ENCODE measurements at regions not wholly inside any gene's neighbourhood (a gene's known extent, or its start where the extent isn't known, plus 50 kb on each side); places are given as distances from the start of the nearest gene placed in this dataset.

DNA sequence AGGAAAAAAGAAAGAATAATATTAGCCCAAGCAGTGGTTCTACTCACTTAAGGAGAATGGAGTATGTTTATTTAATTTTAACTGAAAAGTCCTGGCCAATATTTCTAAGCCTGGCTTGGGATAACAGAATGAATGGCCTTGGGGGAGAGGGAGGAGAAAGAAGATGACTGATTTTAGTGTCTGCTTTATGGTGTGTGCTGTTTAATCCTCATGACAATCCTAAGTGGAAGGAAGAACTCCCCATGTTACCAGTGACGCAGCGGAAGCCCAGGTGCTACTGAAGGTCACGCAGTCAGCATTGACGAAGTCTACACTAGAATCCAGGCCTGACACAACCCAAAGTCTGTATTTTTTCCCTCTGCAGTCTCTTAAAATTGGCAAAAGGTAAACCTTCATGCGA is 50.5 kb downstream of the PALM2AKAP2 start:
- no peak for DNase-seq

DNA sequence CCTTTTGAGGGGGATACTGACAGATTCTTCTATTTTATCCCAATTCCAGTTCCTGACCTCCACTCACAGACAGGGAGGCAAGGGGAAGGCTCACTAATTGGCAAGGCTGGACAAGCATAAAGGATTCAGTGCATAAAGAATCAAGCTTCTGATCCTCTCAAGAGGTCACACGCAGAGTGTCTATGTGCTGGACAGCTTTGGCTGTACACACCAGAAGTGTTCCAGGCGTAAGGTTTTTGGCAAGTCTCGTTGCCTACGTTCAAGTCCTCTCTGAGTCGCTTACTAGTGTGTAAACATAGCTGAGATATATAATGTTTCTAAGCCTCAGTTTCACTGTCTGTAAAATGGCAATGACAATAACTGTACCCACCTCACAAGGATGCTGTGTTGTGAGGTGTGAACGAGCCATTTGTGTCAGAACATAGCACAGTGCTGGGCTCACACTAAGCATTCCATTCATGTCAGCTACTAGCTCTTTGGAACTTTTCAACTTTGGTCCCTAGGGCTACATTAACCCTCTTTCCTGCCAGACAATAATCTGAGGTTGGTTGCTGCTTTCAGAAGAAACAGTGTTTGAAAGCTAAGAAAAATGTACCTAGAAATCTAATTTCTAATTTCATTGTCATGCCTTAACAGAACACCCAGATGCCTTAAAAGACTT is 52.1 kb downstream of the PALM2AKAP2 start:
- DNase-seq: no peak

DNA sequence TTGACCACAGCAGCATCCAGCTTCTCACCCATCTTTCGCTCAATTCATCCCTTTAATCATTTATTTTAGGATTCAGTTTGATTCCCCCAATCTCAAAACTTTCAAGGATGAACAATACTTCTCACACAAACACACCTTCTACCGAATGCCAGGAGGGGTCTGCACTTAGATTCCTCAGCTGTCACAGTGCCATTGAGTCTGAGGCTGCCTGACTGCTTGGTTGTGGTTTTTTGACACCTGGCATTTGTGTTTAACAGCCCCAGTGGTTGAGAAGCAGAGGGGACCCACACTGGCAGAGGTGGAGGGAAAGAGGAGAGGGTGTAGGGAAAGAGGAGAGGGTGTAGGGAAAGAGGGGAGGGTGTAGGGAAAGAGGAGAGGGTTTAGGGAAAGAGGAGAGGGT is 54.9 kb downstream of the PALM2AKAP2 start:
- no peak for DNase-seq

DNA sequence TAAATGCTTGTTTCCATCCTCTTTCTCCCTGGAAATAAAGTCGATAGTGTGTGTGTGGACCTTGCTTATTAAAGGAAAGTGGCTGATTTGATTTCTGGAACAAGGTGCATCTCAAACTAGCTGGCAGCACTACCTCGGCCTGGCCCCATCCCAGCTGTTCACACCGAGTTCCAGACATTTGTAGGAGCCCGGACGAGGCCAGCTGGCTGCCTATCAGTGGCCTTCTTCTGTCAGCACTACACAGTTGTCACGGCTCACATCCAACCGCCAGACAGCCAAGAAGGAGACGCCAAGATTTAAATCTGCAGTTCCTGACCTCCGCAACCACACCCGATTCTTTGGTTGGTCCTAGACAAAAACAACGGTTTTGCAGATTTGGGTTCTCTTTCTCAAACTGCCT is 63.6 kb downstream of the PALM2AKAP2 start:
- DNase-seq: no peak

DNA sequence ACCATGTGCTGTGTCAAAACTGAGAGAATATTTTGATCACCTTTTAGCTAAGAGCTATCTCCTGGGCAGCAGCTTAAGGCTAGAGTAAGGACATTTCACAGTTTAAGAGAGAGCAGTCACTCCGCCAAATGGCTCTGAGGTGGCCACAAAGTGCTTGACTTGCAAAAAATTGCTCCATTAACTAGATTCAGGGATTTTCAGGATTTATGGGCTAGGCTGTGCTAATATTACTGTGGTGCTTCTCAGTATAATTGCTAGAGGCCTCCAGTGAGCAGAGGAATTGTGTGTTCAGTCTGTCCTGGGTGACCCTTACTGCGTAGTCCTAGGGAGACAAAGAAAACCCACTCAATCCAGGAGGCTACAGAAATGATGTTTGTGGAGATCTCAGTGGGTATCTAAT is 65.2 kb downstream of the PALM2AKAP2 start:
- no peak for DNase-seq

DNA sequence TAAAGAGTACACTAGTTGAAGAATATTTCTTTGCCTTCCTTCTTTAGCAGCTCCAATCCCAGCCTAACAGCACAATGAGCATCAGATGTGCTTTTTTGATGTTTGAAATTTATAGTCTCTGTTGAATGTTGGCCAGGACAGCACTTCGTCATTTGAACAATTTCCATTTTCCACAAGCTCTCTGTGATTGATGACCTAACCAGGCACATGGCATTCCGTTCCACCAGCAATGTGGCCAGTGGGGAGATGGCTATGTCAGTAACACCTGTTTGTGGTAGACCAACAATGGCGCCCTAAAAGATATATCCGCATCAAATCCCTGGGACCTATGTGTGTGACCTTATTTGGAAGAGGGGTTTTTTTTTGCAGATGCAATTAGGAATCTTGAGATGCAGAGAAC is 66.8 kb downstream of the PALM2AKAP2 start:
- no peak for DNase-seq

DNA sequence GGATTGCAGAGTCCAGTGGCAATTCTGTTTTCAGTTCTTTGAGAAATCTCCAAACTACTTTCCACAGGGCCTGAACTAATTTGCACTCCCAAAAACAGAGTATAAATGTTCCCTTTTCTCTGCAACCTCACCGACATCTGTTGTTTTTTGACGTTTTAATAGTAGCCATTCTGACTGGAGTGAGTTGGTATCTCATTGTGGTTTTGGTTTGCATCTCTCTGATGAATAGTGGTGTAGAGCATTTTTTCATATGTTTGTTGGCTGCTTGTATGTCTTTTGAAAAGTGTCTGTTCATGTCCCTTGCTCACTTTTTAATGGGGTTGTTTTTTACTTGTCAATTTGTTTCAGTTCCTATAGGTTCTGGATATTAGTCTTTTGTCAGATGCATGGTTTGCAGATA is 72.6 kb downstream of the PALM2AKAP2 start:
- no peak for DNase-seq

DNA sequence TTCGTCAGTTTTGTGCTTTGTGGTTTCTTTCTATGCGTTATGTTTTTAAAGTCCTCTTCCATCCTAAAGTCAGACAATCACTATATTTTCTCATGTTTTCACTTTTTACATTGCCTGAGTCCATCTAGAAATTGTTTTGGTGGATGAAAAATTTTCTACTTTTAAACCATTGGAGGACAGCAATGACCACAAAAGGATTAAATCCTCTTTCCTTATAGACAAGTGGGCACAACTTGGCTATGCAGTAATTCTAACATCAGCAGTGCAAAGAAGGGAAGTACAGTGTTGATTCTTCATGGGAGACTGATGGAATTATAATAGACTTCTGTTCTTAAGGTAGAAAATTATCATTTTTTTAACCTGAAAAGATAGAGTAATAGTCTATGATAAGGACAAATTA is 75.5 kb downstream of the PALM2AKAP2 start:
- no peak for DNase-seq

DNA sequence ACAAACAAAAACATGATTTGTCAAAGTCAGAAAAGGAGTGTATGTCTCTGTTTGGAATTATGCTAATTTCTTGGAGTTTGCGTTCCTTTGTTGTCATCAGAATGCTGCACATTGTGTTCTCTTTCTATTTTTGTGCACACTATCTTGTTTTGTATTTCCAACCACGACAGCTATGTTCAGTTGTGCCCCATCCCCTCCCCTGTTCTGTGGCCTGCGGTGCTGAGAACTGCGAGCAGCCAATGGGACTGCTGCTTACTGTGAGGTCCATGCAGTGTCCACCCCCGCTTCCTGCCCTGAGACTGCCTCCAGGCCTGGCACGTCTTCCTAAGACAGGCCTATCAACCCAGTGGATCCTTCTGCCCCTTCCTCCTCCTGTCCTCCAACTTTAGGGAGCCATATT is 76.8 kb downstream of the PALM2AKAP2 start:
- no peak for DNase-seq

DNA sequence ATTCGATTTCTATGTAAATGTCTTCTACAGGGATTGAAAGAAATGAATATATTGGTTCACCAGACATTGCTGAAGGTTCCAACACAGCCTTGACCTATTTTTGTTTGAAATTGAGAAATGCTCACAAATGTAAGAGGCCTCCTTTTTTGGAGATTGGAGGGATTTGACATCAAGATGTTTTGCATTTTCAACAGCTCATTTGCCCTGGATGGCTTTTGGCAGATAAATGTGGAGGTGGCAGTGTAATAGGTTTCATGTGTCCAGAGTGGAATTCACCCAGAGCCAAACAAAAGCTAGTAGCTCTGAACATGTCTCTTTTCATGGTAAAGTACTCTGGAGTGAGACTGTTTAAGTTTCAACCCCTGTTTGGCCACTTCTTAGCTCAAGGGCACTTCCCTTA is 77.3 kb downstream of the PALM2AKAP2 start:
- DNase-seq: no peak

DNA sequence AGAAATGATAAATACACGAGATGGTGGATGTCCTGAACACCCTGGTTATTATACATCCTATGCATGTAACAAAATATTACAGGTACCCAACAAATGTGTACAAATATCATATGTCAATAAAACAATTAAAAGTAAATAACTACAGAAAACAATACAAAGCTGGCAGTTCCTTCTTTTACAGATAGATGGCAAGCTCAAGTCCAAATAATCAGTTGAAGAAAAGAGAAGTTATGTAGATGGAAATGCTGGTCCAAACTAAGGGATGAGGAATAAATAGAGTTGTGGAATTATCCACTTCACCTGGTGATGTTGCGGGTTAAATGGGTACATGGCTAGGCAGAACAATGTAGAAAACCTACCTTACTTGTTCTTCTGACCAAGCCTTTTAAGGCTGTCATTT is 79.4 kb downstream of the PALM2AKAP2 start:
- DNase-seq: no peak

DNA sequence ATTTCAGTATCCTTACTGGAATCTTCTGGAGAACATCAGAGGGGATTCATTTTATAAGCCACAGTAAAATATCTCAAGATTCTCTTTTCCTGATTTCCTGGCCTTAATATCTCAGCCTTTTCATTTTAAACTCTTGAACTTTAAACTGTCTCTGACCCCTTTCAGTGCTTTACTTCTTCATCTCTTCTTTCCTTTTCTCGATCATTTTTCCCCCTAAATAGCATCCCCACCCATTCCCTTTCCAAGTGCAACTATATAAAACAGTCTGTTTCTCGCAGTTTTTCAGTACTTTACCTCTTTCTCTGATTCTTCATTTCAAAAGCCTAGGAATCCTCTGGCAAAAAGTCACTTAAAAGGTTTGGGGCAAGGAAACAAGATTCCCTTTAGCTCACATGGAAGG is 80.5 kb downstream of the PALM2AKAP2 start:
- DNase-seq: no peak

DNA sequence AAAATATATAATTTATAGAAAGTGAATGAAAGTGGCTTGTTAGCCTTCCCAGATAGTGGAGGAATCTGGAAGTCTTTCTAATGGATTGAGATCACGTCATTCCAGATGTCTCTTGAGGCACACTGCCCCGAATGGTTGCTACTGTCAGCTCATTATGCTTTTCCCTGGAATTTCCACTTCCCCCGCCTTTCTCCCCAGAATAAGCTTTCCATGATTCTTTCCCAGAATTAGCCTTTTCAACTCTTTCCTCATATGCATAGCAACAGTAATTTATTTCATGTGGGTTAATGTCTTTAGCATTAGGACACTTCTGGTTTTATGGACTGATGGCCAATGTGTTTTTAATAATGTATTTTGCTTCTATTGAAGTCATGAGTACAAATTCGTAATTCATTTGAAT is 81.5 kb downstream of the PALM2AKAP2 start:
- DNase-seq: no peak

DNA sequence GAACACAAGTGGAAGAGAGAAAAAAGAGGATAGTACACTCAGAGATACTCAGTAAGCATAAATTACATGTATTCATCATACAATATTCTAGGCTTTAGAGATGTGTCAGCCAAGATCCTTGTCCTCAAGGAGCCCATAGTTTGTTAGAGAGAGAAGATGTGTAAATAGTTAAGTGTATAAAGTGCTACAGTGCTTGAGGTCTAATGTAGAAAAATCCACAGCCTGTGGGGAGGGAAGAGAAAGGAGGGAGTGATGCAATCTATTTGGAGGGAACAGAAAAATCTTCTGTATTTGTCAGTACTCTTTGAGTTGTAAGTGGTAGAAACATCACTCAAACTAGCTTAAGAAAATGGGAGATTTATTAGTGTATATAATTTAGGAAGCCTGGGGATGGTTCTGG is 81.9 kb downstream of the PALM2AKAP2 start:
- DNase-seq: no peak

DNA sequence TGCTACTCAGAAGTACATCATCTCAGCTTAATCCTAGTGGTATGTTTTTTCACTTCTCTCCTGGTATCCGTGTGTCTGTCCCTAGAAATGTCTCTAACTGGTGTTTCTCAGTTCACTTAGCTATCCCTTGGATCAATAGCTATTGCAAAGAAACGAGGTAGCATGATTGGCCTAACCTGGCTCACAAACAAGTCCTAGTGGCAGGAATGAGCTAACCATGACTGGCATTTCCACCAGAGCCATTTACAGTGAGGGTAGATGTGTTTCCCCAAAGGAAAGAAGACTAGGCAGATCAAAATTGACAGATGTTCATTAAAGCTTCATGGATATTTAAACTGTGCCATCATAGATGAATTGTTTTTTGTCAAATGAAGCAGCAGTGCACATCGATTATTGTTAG is 82.5 kb downstream of the PALM2AKAP2 start:
- no peak for DNase-seq

DNA sequence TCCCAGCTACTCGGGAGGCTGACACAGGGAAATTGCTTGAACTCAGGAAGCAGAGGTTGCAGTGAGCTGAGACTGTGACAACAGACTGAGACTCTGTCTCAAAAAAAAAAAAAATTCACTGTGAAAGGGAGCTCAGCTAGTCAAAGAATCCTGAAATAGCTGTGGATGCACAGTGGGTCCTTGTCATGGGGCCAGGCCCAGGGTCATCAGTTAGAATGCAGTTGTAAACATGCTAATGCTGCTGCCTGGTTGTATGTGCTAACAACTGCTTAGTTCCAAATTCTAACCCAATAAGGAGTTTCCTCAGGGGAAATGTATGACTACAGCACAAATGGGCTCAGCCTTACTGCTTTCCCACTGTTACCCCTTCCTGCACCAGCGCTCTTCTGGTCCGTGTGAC is 84.0 kb downstream of the PALM2AKAP2 start:
- DNase-seq: no peak

DNA sequence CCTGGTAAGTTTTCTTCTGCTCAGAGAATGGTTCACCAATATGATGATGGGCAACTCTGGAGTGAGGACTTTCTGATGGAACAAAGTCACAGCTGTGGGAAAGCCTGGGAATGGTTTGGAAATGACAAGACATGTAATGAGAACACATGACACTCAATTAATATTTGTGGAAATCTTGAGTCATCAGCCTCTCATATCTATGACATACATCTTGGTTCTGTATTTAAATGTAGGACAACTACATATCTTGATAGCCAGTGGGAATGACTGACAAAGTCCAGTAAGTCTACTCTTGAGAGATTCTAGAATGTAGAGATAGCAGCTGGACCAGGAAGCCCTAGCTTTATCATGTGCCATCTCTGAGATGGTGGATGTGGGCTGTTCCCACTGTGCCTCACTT is 85.5 kb downstream of the PALM2AKAP2 start:
- DNase-seq: no peak

DNA sequence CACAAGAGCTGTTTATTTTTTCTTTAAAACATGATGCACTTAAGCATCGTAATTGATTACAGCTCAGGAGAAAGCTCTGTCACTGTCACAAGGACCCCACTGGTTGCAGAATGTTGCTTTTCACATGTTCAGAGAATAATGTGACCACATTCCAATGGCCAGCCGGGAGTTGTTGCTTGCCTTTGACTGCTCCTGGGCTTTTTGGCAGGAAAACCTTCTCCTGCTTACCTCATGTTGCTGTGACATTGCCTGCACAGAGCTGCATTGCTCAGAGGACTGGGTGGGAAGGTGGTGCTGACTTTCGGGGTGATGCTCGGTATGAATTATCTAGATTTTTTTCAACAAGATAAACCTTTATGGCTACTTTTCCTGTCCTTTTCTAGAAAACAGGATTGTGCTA is 88.2 kb downstream of the PALM2AKAP2 start:
- no peak for DNase-seq

DNA sequence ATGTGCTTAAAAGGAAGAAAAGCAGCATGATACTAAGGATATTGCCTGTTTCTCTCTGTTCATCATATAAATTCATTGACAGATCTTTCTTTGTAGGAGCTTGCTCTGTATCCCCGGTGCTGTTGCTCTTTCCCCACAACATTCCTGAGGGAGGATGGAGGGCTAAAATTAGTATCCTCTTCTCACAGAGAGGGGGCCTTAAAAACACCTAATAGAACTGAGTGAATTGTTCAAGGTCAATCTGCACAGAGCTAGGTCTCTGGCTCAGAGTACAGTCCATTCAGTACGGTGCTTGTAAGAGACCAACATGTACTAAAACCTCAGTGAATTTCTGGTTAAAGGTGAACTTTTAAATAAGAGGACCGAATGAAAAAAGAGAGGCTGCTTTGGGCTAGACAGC is 88.7 kb downstream of the PALM2AKAP2 start:
- DNase-seq: no peak

DNA sequence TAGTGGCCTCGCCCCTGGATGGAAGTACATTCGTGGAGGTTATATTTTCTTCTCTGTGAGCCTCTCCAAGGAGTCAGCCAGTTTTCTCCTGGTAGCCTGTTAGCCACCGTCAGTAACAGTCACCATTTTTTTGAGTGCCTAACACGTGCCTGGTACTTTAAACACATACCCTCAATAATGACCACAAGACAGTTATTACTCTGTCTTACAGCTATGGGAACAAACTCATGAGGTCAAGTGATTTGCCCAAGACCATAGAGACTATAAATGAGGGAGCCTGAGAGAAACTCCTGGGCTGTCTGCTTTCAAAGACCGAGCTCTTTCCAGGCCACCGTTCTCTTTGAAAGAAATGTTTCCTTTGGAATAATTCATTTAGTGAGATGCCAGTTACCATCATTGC is 90.4 kb downstream of the PALM2AKAP2 start:
- no peak for DNase-seq

DNA sequence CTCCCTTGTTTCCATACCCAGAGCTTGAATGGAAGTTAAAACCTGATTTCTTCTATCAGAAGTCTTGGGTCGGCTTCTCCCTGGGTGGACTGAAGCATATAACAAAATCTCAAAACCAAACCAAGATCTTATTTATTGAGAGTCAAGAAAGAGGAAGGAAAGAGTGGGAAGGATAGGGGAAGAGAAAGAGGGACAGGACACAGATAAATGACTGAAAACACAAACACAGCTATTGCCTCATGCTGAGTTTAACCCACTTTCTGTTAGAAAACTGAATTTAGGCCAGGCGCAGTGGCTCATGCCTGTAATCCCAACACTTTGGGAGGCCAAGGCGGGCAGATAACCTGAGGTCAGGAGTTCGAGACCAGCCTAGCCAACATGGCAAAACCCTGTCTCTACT is 92.9 kb downstream of the PALM2AKAP2 start:
- no peak for DNase-seq

DNA sequence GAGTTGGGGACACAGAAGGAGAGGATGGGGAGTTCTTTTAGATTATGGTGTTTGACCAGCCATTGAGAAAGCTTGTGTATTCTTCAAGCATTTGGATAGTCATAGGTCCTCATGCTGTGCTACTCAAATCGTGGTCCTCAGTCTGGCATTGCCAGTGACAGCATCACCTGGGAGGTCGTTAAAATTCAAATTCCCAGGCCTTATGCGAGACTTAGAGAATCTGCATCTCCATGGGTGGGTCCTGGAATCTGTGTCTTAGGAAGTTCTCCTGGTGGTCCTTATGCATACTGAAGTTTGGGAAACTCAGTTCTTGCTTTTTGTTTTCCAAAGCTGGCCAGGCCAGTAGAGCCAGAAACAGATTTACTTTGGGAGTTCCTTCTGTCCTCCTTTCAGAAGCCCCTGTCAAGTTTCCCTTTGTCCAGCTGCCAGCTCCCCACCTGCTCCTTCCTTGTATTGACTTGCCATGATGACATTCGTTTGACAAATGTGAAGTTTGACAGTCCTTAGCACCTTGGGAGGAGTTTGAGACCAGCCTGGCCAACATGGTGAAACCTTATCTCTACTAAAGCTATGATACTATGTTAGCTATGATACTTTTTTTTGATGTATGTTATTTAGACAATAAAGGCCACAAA is 95.6 kb downstream of the PALM2AKAP2 start:
- DNase-seq: no peak

DNA sequence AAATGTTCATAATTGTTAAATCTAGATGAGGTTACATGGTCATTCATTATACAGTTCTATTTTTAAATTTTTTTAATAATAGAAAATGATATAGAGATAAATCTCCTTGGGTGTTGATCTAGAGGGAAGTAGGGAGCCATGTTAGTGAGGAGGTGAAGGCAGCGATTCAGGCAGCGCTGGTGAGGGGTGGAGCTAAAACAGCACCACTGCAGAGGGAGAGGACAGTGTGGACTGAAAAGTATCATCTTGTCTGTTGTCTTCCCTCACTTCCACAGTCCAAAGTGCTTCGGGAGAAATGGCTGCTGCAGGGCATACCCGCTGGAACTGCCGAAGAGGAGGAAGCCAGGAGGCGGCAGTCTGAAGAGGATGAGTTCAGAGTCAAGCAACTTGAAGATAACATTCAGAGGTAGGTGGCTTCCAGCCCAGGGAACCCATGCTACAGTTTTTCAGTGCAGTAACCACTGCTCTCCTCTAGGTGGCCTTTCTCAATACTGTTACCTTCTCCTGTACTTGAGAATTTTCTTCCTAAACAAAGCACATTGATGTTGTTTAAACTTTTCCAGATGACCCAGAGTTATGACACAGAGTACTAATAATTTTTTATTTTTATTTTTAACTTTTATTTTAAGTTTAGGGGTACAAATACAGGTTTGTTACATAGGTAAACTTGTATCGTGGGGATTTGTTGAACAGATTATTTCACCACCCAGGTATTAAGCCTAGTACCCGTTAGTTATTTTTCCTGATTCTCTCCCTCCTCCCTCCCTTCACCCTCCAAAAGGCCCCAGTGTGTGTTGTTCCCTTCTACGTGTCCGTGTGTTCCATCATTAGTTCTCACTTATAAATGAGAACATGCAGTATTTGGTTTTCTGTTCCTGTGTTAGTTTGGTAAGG is 100.5 kb downstream of the PALM2AKAP2 start:
- no peak for DNase-seq

DNA sequence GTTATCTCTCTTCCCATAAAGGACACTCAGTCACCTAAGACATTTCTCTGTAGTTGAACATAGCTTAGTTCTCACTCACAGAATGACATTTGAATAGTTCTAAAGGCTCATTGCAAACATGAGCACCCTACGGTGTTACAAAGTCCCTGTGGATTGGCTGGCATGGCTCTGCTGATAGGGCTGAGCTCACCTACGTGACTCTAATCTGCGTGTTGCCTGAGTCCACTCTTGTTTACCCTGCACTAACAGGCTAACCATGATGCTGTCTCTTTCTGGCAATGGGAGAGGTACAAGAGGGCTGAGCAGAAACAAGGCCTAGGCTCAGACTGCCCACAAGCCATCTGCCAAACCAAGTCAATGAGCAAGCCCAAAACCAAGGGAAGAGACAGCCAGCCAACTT is 103.6 kb downstream of the PALM2AKAP2 start:
- no peak for DNase-seq
